ENCODE measurements at regions not wholly inside any gene's neighbourhood (a gene's known extent, or its start where the extent isn't known, plus 50 kb on each side); places are given as distances from the start of the nearest gene placed in this dataset.

DNA sequence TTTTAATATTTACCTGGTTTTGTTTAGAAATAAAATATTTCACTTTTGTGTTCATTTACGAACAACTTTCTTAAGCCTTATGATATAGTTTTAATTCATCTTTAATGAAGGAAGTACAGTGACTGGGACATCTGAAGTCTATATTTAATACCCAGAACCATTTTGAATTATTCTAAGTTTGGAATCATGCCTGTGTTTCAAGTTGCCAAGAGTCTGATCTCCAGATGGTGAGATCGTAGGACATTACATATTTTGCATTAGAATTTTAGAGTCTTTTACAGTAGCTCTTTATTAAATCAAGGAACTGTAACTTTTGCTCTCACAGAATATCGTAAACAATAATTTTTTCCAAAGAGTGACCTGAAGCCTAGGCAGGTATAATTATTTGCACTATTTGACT, 420.7 kb downstream of the SI start:
- TF ChIP-seq ATF3 (IDR thresholded peaks at IDR 0.05), result no peak
- no peak for TF ChIP-seq EZH2 (IDR thresholded peaks at IDR 0.05)
- TF ChIP-seq, protein P1, sequence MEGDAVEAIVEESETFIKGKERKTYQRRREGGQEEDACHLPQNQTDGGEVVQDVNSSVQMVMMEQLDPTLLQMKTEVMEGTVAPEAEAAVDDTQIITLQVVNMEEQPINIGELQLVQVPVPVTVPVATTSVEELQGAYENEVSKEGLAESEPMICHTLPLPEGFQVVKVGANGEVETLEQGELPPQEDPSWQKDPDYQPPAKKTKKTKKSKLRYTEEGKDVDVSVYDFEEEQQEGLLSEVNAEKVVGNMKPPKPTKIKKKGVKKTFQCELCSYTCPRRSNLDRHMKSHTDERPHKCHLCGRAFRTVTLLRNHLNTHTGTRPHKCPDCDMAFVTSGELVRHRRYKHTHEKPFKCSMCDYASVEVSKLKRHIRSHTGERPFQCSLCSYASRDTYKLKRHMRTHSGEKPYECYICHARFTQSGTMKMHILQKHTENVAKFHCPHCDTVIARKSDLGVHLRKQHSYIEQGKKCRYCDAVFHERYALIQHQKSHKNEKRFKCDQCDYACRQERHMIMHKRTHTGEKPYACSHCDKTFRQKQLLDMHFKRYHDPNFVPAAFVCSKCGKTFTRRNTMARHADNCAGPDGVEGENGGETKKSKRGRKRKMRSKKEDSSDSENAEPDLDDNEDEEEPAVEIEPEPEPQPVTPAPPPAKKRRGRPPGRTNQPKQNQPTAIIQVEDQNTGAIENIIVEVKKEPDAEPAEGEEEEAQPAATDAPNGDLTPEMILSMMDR (IDR thresholded peaks at IDR 0.05 in 2 of 3, conservative IDR thresholded peaks at IDR 0.05 in 1 of 3; ENCODE audit: borderline replicate concordance in 1 of 3, insufficient read depth in 1 of 3, low read depth in 2 of 3, low read length in 2 of 3), result no peak

Data from HCT116 (cell line).